GM12891 (cell line): ENCODE measurements at regions not wholly inside any gene's neighbourhood (a gene's known extent, or its start where the extent isn't known, plus 50 kb on each side); places are given as distances from the start of the nearest gene placed in this dataset.

Experiments
- POLR2A ChIP-seq: IDR thresholded peaks from 2 replicates; pipeline ENCODE4 v1.6.1; 2011; ENCODE audit warnings: low read depth, low read length, control low read depth
- POLR2AphosphoS5 ChIP-seq: IDR thresholded peaks from 2 replicates; pipeline ENCODE4 v1.6.1; 2011; ENCODE audit warnings: low read depth, low read length, control low read depth
- SPI1 ChIP-seq: IDR thresholded peaks from 2 replicates; pipeline ENCODE4 v1.6.1; 2011; ENCODE audit warnings: low read depth, low read length, control low read depth
- TAF1 ChIP-seq: IDR thresholded peaks from 2 replicates; pipeline ENCODE4 v1.6.1; 2011; ENCODE audit warnings: low read depth, low read length, control low read depth

DNA sequence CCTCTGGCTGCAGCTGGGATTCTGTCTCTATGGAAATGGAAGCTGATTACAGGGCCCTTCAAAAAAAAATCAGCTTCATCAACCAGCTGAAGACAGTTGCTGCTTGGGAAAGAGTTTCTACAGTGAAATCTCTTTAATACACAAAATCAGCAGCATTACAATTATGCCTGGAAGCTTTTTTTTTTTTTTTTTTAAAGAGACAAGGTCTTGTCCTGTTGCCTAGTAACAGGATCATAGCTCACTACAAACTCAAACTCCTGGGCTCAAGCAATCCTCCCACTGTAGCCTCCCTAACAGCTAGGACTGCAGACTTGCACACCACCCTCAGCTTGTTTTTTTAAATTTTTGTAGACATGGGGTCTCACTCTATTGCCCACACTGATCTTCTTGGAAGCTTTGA is 94.5 kb downstream of the OR13A1 start:
- no peak for TF ChIP-seq POLR2AphosphoS5
- no peak for TF ChIP-seq TAF1
- TF ChIP-seq SPI1 = no peak
- TF ChIP-seq POLR2A = no peak
